ENCODE measurements at regions not wholly inside any gene's neighbourhood (a gene's known extent, or its start where the extent isn't known, plus 50 kb on each side); places are given as distances from the start of the nearest gene placed in this dataset.

DNA sequence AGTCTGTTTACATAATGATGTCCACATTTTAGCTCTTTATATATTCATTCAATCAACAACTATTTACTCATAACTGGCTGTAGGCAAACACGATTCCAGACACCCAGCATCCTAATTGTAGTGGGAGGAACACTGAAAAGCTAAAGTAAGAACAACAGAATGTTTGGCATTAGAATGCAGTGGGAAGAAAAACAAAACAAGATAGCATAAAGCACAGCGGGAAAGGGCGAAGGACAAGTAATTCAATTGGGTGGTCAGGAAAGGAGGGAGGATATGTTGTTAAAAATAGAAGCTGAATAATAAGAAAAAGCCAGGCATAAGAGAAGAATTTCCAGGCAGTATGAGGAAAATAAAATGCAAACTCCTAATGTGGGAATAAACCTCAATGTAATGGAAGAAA lies 189.5 kb upstream of the FAT4 start:
- Histone ChIP-seq H3K36me3 (ENCODE audit: control insufficient read depth, low read length) (no peaks in the 10 kb centered on the region), H3K4me1 (ENCODE audit: control insufficient read depth, low read length) (no peaks in the 10 kb centered on the region), H3K27me3 (ENCODE audit: control insufficient read depth, low read length) (no peaks in the 10 kb centered on the region), H3K9me2 (replicated peaks; ENCODE audit: control insufficient read depth, low read length) (no peaks in the 10 kb centered on the region), H3K9me3 (ENCODE audit: control insufficient read depth, insufficient read depth, low read length) (no peaks in the 10 kb centered on the region), H3K27ac (ENCODE audit: low read depth, low read length) (no peak overlapping the region), H3F3A (ENCODE audit: control insufficient read depth, insufficient read depth) (no peaks in the 10 kb centered on the region), H3K79me2 (ENCODE audit: control insufficient read depth, low read length) (no peaks in the 10 kb centered on the region), H3K4me3 (ENCODE audit: low read length) (no peak overlapping the region), H3K4me2 (ENCODE audit: low read length) (no peak overlapping the region), H4K20me1 (ENCODE audit: control insufficient read depth, insufficient read depth, low read depth, low read length) (no peaks in the 10 kb centered on the region)
- TF ChIP-seq EZH2phosphoT487 (IDR thresholded peaks at IDR 0.05; ENCODE audit: borderline replicate concordance, low read length) = no peak
- TF ChIP-seq, protein P1, sequence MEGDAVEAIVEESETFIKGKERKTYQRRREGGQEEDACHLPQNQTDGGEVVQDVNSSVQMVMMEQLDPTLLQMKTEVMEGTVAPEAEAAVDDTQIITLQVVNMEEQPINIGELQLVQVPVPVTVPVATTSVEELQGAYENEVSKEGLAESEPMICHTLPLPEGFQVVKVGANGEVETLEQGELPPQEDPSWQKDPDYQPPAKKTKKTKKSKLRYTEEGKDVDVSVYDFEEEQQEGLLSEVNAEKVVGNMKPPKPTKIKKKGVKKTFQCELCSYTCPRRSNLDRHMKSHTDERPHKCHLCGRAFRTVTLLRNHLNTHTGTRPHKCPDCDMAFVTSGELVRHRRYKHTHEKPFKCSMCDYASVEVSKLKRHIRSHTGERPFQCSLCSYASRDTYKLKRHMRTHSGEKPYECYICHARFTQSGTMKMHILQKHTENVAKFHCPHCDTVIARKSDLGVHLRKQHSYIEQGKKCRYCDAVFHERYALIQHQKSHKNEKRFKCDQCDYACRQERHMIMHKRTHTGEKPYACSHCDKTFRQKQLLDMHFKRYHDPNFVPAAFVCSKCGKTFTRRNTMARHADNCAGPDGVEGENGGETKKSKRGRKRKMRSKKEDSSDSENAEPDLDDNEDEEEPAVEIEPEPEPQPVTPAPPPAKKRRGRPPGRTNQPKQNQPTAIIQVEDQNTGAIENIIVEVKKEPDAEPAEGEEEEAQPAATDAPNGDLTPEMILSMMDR (IDR thresholded peaks at IDR 0.05; ENCODE audit: low read depth, low read length, poor library complexity, severe bottlenecking) = no peak

DNA sequence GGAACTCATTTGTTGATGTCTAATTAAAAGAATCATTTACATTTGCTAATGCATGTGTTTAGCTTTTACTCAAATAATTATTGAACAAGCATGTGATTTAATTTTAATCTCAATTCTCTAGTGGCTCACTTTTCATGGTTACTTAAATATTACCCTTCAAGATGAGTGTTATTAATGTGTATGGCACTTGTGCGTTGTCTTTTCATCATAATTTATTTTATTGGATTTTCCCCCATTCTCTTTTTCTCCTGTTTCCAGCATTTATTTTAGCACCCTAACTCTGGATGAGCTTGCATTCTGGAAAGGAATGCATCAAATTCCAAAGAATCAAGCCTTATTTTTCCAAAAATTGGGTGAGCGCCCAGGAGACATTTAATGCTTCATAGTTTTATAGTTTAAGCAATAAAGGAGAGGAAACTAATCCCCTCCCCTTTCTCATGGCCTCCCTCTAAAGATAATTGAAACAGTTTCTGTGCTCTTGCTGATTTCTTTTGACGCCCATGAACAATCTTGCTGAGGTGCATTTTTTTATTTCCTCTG lies 191.1 kb upstream of the FAT4 start:
- Histone ChIP-seq H3K36me3 (ENCODE audit: control insufficient read depth, low read length) (no peaks in the 10 kb centered on the region), H3K9me2 (replicated peaks; ENCODE audit: control insufficient read depth, low read length) (no peaks in the 10 kb centered on the region), H3K79me2 (ENCODE audit: control insufficient read depth, low read length) (no peaks in the 10 kb centered on the region), H3K27me3 (ENCODE audit: control insufficient read depth, low read length) (no peaks in the 10 kb centered on the region), H3K27ac (ENCODE audit: low read depth, low read length) (no peak overlapping the region), H3K4me2 (ENCODE audit: low read length) (no peak overlapping the region), H3F3A (ENCODE audit: control insufficient read depth, insufficient read depth) (no peaks in the 10 kb centered on the region), H4K20me1 (ENCODE audit: control insufficient read depth, insufficient read depth, low read depth, low read length) (no peaks in the 10 kb centered on the region), H3K4me1 (ENCODE audit: control insufficient read depth, low read length) (no peaks in the 10 kb centered on the region), H3K9me3 (ENCODE audit: control insufficient read depth, insufficient read depth, low read length) (no peaks in the 10 kb centered on the region), H3K4me3 (ENCODE audit: low read length) (no peak overlapping the region)
- no peak for TF ChIP-seq EZH2phosphoT487 (IDR thresholded peaks at IDR 0.05; ENCODE audit: borderline replicate concordance, low read length)
- TF ChIP-seq, protein P1 (IDR thresholded peaks at IDR 0.05; ENCODE audit: low read depth, low read length, poor library complexity, severe bottlenecking) = no peak

DNA sequence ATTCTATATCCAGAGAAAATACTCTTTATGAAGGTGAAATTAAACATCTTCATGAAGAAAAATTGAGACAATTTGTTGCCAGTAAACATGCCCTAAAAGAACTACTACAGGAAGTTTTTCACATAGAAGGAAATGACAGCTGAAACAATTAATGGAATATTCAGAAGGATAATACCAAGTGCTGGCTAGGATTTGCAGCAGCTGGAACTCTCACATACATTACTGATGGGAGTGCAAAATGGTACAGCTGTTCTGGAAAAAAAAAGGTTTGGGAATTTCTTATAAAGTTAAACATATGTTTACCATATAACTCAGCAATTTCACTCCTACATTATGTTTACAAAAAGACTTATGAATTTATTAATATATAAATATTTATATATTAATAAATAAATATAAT lies 193.2 kb upstream of the FAT4 start:
- no peaks in the 10 kb centered on the region for H3K9me3 ChIP-seq (ENCODE audit: control insufficient read depth, insufficient read depth, low read length)
- H3K36me3 ChIP-seq (ENCODE audit: control insufficient read depth, low read length) = no peaks in the 10 kb centered on the region
- TF ChIP-seq, protein P1 (IDR thresholded peaks at IDR 0.05; ENCODE audit: low read depth, low read length, poor library complexity, severe bottlenecking) = no peak
- no peak for TF ChIP-seq EZH2phosphoT487 (IDR thresholded peaks at IDR 0.05; ENCODE audit: borderline replicate concordance, low read length)
- H3K9me2 ChIP-seq (replicated peaks; ENCODE audit: control insufficient read depth, low read length) = no peaks in the 10 kb centered on the region
- no peaks in the 10 kb centered on the region for H3K4me1 ChIP-seq (ENCODE audit: control insufficient read depth, low read length)
- no peak overlapping the region for H3K27ac ChIP-seq (ENCODE audit: low read depth, low read length)
- H3K79me2 ChIP-seq (ENCODE audit: control insufficient read depth, low read length) = no peaks in the 10 kb centered on the region
- no peaks in the 10 kb centered on the region for H4K20me1 ChIP-seq (ENCODE audit: control insufficient read depth, insufficient read depth, low read depth, low read length)
- H3K27me3 ChIP-seq (ENCODE audit: control insufficient read depth, low read length) = no peaks in the 10 kb centered on the region
- no peak overlapping the region for H3K4me2 ChIP-seq (ENCODE audit: low read length)
- H3F3A ChIP-seq (ENCODE audit: control insufficient read depth, insufficient read depth) = no peaks in the 10 kb centered on the region
- H3K4me3 ChIP-seq (ENCODE audit: low read length) = no peak overlapping the region

Measured in DOHH2 (cell line).